CD4-positive, alpha-beta T cell treated with Interferon alpha-2 for 1 hour (primary cell): ENCODE measurements at regions not wholly inside any gene's neighbourhood (a gene's known extent, or its start where the extent isn't known, plus 50 kb on each side); places are given as distances from the start of the nearest gene placed in this dataset.

Experiments used
- DNase-seq, 2 donors: peaks; one replicate each; pipeline ENCODE4 v3.0.0-alpha.2; 2020 to 2022

DNA sequence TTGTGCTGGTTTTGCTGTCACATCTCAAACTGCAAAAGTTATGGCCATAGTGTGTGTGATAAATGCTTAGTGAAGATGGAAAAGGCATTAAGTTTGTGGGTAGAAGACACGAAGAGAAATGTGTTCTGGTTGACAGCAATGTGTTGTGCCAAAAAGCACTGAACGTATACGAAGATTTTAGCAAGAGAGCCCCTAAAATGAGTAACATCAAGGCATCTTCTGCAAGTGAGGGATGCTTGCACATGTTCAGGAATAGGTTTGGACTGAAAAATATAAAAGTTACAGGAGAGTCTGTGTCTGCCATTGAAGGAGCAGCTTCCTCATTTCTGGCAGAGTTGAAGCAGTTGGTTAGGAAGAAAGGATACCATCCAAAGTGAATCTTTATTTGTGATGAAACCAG lies 167.1 kb downstream of the ADAMTS15 start:
- DNase-seq, result no peak

GRCh38 chr11:130616573-130616972 lies 168.1 kb downstream of the ADAMTS15 start:
- DNase-seq, result no peak

- no peak for DNase-seq
Observed at GRCh38 chr11:130617001-130617400, 168.6 kb downstream of the ADAMTS15 start.

DNA sequence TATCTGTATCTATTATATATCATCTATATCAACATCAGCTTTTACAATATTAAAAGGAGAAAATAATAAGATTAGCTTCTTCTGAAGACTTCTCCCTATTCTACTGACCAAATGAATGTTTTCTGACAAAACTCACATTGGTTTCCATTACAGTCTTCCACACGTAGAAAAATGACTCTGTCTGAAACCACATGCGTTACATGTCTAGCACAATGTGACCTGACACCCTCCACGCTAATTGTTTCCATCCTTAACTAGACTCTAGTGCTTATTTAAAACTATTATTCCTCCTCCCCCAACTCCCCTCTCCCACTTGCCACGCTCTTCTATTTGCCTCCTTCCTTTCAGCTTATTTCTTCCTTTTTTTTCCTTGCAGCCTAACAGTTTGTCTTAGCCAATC lies 172.1 kb downstream of the ADAMTS15 start:
- DNase-seq, result no peak

DNA sequence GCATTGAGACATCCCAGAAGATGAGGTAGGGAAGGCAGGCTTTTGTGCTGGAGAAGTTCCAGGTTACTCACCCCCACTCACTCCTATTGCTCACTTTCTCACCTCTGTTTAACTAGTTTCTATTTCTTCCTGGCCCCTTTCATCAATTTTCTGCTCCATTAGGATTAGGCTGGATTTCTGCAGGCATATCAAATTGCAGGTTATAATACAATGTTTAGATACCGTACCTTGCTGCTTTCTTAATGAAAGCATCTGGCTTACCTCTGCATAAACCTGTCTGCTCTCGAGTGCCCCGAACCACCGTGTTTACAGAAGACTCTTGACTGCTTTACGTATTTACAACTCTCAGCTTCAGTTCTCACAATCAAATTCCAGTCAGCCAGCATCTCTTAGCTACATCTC lies 173.7 kb downstream of the ADAMTS15 start:
- no peak for DNase-seq

- no peak for DNase-seq
Observed at GRCh38 chr11:130623670-130624668, 175.5 kb downstream of the ADAMTS15 start.

GRCh38 chr11:130624971-130625544 lies 176.6 kb downstream of the ADAMTS15 start:
- DNase-seq, result no peak

- no peak for DNase-seq
Observed at GRCh38 chr11:130625578-130626306, 177.3 kb downstream of the ADAMTS15 start.

DNA sequence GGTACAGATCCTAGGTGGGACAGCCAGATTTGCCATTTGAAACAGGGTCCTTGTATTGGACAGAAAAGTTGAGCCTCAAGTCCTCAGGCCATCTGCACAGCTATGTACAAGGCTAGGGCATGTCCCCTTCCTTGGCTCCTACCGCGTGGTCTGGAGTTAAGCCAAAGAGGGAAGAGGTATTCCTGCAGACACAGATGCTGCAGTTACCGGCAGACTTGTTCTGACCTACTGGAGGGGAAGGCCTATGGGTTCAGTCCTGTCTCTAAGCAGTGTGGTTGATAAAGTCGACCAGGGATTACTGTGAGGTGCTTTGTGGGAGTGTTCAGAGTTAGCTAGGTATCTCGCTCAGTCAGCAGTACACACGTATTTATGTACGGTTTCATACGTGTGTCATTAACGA lies 180.6 kb downstream of the ADAMTS15 start:
- no peak for DNase-seq

GRCh38 chr11:130631119-130631518 lies 182.7 kb downstream of the ADAMTS15 start:
- no peak for DNase-seq

DNA sequence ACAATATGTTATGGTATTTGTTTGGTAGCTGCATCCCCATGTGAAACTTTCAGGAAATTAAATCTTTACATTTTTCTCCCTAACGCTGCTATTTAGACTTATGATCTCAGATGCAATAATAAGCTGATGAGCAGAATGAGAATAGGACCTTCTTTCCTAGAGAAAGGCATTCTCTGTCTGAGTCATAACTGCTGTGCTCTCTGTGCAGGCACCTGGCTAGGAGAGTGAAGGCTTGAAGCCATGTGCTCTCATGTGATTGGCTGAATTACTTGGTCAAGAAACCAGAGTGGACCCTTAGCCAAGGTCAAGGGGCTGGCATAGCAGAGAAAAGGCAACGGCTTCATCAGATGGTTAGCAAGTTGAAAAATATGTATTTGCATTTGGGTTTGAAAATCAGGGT lies 185.0 kb downstream of the ADAMTS15 start:
- no peak for DNase-seq

DNA sequence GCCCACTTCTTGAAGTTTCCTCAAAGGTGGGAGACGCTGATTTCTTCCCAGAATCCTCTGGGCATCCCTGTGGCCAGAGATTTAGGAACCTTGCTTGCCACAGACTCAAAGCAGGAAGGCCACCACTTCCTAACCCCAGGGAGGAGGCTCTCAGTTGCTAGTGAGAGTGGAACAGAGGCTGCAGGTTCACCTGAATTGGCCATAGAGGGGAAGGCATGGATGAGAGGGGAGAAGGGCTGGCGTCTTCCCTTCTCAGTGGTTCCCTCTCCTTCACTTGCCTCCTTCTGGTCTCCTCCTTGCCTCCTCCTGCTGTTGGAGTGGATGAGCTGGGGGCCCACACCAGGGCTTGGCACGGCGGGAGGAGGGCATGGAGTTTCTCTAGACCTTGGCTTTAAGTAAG lies 185.7 kb downstream of the ADAMTS15 start:
- DNase-seq, result no peak

DNA sequence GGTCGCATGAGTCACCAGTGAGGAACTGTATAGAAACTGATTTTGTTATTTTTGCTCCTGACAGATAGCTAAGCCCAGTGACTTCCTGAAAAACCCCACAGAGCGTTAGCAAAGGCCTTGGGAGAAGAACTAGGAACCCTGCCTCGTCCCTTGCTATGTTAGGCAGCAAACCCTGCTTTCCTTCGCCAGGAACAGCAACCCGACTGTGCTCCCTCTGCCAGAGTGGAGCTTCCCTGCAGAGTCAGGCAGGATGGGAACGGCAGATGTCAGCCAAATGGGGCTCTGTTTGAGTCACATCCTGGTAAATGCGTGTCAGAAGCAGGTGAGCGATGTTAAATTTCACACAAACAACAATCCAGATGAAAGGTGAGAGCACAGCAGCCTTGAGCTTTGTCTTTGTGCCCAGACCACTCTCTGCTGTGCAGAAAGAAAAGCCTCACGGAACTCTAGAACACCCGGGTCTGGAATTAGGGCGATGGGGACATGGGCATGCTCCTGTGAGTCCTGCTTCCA lies 186.6 kb downstream of the ADAMTS15 start:
- DNase-seq, result no peak

- DNase-seq, result no peak
Observed at GRCh38 chr11:130635937-130636630, 187.6 kb downstream of the ADAMTS15 start.

DNA sequence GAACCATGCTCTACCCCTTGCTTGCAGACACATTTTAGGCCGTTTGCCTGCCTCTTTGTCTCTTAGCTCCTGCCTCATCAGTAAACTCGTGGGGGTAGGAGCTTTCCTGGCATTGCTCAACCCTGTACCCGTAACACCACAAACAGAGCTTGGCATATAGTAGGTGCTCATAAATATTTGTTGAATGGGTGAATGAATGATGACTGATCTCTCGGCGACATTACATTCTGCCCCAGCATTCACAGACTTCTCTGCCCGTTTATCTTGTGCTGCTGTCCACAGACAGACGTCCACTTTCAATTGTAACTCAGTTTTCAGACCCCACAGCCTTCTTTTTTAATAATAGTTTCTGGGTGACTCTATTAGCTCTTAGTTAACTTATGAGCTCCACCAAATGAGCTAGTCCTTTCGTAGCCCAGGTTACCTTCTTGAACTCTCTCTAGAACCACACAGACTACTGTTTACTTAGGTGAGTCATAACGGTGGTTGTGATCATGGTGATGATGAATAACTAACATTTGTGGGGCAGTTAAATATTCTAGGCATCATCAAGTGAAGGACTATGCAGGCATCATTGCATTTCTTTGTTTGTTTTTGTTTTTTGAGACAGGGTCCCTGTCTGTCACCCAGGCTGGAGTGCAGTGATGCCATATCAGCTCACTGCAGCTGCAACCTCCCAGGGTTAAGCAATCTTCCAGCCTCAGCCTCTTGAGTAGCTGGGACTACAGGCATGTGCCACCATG lies 188.4 kb downstream of the ADAMTS15 start:
- DNase-seq, result no peak

- DNase-seq, result no peak
Observed at GRCh38 chr11:130637566-130637965, 189.1 kb downstream of the ADAMTS15 start.

DNA sequence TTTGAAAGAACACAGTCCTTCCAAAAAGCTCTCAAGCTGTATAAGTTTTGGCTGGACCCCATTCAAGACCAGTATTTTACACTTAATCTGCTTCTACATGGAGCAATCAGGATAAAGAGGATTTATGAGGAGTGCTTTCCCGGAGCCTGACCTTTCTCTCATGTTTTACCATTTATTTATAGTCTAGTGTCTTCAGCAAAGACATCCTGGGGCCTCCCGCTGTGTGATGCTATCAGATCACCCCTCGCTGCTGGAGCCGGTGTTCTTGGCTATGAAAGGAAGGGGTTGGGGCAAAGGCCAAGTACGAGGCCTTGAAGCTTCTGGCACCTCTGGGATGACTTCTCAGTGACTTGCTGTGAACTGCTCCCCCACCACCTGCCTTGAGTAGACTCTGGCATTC lies 189.6 kb downstream of the ADAMTS15 start:
- no peak for DNase-seq

DNA sequence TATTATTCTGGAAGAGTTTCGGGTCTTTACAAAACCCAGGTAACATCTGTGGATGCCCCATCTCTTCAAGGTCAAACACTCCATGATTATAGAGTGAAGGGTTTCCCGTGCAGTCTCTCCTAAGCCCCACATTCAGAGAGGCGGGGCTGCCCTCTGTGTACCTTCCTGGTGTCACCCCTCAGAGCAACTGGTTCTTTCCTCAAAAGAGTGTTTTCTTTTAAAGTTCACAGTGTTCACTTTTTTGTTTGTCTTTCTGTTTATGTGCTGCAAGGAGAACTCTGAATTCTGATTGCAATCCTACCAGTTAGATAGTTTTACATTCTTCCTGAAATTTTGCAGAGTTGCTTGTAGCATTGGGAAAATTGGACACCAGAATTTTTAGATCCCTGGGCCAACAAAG lies 190.2 kb downstream of the ADAMTS15 start:
- DNase-seq, result no peak

DNA sequence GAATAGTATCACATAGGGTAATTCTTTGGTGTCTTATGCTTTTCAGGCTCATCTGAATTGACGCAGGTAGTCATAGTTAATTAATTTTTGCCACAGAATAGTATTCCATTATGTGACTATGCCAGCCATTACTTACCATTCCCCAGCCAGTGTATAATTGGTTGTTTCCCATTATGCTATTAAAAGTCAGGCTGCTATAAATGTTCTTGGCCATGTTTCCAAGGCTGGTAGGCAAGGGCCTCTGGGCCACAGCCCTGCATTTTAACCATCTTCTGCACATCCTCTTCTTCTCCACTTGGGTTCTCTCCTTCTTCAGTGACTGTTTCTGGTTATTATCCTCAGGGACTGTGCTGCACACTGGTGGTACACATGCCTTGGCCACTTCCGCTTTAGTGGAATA lies 190.9 kb downstream of the ADAMTS15 start:
- DNase-seq, result no peak

- no peak for DNase-seq
Observed at GRCh38 chr11:130640526-130640925, 192.1 kb downstream of the ADAMTS15 start.

GRCh38 chr11:130641876-130642275 lies 193.4 kb downstream of the ADAMTS15 start:
- no peak for DNase-seq

GRCh38 chr11:130642994-130643393 lies 194.5 kb downstream of the ADAMTS15 start:
- DNase-seq, result no peak
